WERI-Rb-1 (cell line): ENCODE measurements at regions not wholly inside any gene's neighbourhood (a gene's known extent, or its start where the extent isn't known, plus 50 kb on each side); places are given as distances from the start of the nearest gene placed in this dataset.
"Not testable (repeated sequence)": the region's sequence is repeated elsewhere in the genome, so short reads cannot be mapped to it uniquely, and the experiment has no call there.

Source experiments
- DNase-seq: peaks from one replicate; pipeline ENCODE4 v3.0.0-alpha.2; 2020
- H3K27ac ChIP-seq: fragments of 250-450 bp; sonication (Bioruptor Pico); 2 replicates; pipeline ENCODE4 v1.5.1; 2020; ENCODE audit warnings: mild to moderate bottlenecking, moderate library complexity
- H3K27me3 ChIP-seq: fragments of 250-450 bp; sonication (Bioruptor Pico); 2 replicates; pipeline ENCODE4 v1.5.1; 2021; ENCODE audit warnings: mild to moderate bottlenecking, low read depth, moderate library complexity; ENCODE audit not compliant: insufficient read depth, severe bottlenecking
- H3K36me3 ChIP-seq: fragments of 250-450 bp; sonication (Bioruptor Pico); 2 replicates; pipeline ENCODE4 v1.5.1; 2020; ENCODE audit warnings: mild to moderate bottlenecking, moderate library complexity
- H3K4me3 ChIP-seq: 2 replicates; pipeline ENCODE4 v1.5.1; 2011; ENCODE audit warnings: low read depth, mild to moderate bottlenecking, control low read depth, low read length
- H3K9me3 ChIP-seq: fragments of 250-450 bp; sonication (Bioruptor Pico); 2 replicates; pipeline ENCODE4 v1.5.1; 2021; ENCODE audit warnings: mild to moderate bottlenecking, moderate library complexity; ENCODE audit not compliant: severe bottlenecking
- CTCF ChIP-seq: IDR thresholded peaks from 2 replicates; pipeline ENCODE4 v1.5.1; 2011; ENCODE audit warnings: low read depth, mild to moderate bottlenecking, control low read depth, inconsistent platforms, low read length

GRCh38 chr21:14058566-14058965 is 152.2 kb downstream of the LIPI start:
- no peak for DNase-seq
- Histone ChIP-seq H3K4me3 (no peak overlapping the region), H3K36me3 (no peaks in the 10 kb centered on the region), H3K9me3 (no peaks in the 10 kb centered on the region), H3K27ac (no peak overlapping the region), H3K27me3 (no peaks in the 10 kb centered on the region)
- no peak for TF ChIP-seq CTCF

GRCh38 chr21:14057841-14058481 is 152.8 kb downstream of the LIPI start:
- H3K27ac ChIP-seq, H3K27me3 ChIP-seq, H3K4me3 ChIP-seq, DNase-seq, H3K36me3 ChIP-seq, H3K9me3 ChIP-seq: not testable (repeated sequence)

GRCh38 chr21:14057313-14057712 is 153.4 kb downstream of the LIPI start:
- DNase-seq = no peak
- TF ChIP-seq CTCF = no peak
- H3K9me3 ChIP-seq = no peaks in the 10 kb centered on the region
- no peaks in the 10 kb centered on the region for H3K36me3 ChIP-seq
- no peaks in the 10 kb centered on the region for H3K27me3 ChIP-seq
- H3K27ac ChIP-seq = no peak overlapping the region
- H3K4me3 ChIP-seq = no peak overlapping the region

GRCh38 chr21:14056771-14057191 is 154.0 kb downstream of the LIPI start:
- Histone ChIP-seq H3K4me3 (no peak overlapping the region), H3K27me3 (no peaks in the 10 kb centered on the region), H3K27ac (no peak overlapping the region), H3K36me3 (no peaks in the 10 kb centered on the region), H3K9me3 (no peaks in the 10 kb centered on the region)
- TF ChIP-seq CTCF = no peak
- no peak for DNase-seq

- not testable (repeated sequence) for H3K4me3 ChIP-seq, DNase-seq, H3K9me3 ChIP-seq, H3K36me3 ChIP-seq, H3K27me3 ChIP-seq, H3K27ac ChIP-seq
Measured at GRCh38 chr21:14055746-14056515, 154.8 kb downstream of the LIPI start.

- no peaks in the 10 kb centered on the region for H3K9me3 ChIP-seq
- TF ChIP-seq CTCF = no peak
- DNase-seq = no peak
- no peak overlapping the region for H3K27ac ChIP-seq
- H3K36me3 ChIP-seq = no peaks in the 10 kb centered on the region
- no peaks in the 10 kb centered on the region for H3K27me3 ChIP-seq
- no peak overlapping the region for H3K4me3 ChIP-seq
Measured at GRCh38 chr21:14054682-14055081, 156.1 kb downstream of the LIPI start.
